ENCODE measurements at regions not wholly inside any gene's neighbourhood (a gene's known extent, or its start where the extent isn't known, plus 50 kb on each side); places are given as distances from the start of the nearest gene placed in this dataset.

DNA sequence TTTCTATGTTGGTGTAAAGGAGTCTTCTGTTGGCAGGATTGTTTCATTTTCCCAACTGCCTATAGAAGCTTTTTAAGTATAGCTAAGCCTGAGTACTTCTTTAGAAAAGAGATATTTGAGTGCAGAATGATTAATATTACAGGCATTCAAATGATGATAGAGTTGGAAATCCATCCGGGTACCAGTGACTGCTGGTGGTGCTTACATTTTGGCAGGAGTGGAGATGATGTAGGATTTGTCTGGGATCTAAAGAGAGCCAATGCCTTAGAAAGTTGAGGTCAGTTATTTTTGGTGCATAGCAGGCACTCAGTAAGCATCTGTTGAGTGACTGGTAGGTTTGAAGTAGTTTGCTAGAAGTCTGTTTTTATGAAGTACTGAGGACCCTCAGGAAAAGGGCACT, 433.5 kb downstream of the DMAC1 start:
- no peak for TF ChIP-seq STAT5B (CRISPR knock-in tag; IDR thresholded peaks at IDR 0.05)
- no peak for TF ChIP-seq SMARCC2 (IDR thresholded peaks at IDR 0.05)
- no peak for TF ChIP-seq ZSCAN21 (CRISPR knock-in tag; IDR thresholded peaks at IDR 0.05; ENCODE audit: borderline replicate concordance)
- TF ChIP-seq, protein P1, sequence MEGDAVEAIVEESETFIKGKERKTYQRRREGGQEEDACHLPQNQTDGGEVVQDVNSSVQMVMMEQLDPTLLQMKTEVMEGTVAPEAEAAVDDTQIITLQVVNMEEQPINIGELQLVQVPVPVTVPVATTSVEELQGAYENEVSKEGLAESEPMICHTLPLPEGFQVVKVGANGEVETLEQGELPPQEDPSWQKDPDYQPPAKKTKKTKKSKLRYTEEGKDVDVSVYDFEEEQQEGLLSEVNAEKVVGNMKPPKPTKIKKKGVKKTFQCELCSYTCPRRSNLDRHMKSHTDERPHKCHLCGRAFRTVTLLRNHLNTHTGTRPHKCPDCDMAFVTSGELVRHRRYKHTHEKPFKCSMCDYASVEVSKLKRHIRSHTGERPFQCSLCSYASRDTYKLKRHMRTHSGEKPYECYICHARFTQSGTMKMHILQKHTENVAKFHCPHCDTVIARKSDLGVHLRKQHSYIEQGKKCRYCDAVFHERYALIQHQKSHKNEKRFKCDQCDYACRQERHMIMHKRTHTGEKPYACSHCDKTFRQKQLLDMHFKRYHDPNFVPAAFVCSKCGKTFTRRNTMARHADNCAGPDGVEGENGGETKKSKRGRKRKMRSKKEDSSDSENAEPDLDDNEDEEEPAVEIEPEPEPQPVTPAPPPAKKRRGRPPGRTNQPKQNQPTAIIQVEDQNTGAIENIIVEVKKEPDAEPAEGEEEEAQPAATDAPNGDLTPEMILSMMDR (CRISPR knock-in tag; IDR thresholded peaks at IDR 0.05) = no peak
- TF ChIP-seq MAFG (CRISPR knock-in tag; IDR thresholded peaks at IDR 0.05) = no peak
- TF ChIP-seq ZNF512 (CRISPR knock-in tag; IDR thresholded peaks at IDR 0.05) = no peak
- TF ChIP-seq ZNF530 (CRISPR knock-in tag; IDR thresholded peaks at IDR 0.05; ENCODE audit: low read depth) = no peak
- no peak for TF ChIP-seq SAFB2 (CRISPR knock-in tag; IDR thresholded peaks at IDR 0.05; ENCODE audit: borderline replicate concordance, low read depth)
- no peak for TF ChIP-seq YY1 (IDR thresholded peaks at IDR 0.05; ENCODE audit: insufficient read depth, insufficient replicate concordance, low read depth, low read length)
- no peak for TF ChIP-seq MED8 (CRISPR knock-in tag; IDR thresholded peaks at IDR 0.05; ENCODE audit: insufficient replicate concordance)
- TF ChIP-seq RAD21 (CRISPR knock-in tag; IDR thresholded peaks at IDR 0.05) = no peak

All from HepG2 (cell line).